Panc1 (cell line): ENCODE measurements at regions not wholly inside any gene's neighbourhood (a gene's known extent, or its start where the extent isn't known, plus 50 kb on each side); places are given as distances from the start of the nearest gene placed in this dataset.

Source experiments
- ATAC-seq: fragments of 200-7000 bp; cut with Tn5 transposase; 2 replicates; pipeline ENCODE4 v1.9.1; 2020; ENCODE audit warnings: mild to moderate bottlenecking, moderate library complexity
- BruUV-seq: library from RNA; stranded (reverse); fragments of 400-500 nt; replicated peaks from 2 replicates; lab custom pipeline; 2021; lab: Mats Ljungman, UMichigan
- CTCF ChIA-PET: fragments of 300-600 bp; sonication (Branson Sonifier 250); formaldehyde crosslinking; loops from one replicate; lab custom pipeline; 2022; ENCODE audit warnings: antibody characterized with exemption; lab: Charles Lee
- POLR2A ChIA-PET: fragments of 300-600 bp; sonication (Branson Sonifier 250); formaldehyde crosslinking; loops from one replicate; lab custom pipeline; 2022; ENCODE audit warnings: antibody characterized with exemption; lab: Charles Lee
- DNase-seq: peaks from one replicate; pipeline ENCODE4 v3.0.0-alpha.2; 2010; ENCODE audit warnings: low read depth, low spot score
- H3K27ac ChIP-seq: 2 replicates; pipeline ENCODE4 v1.5.1; 2011; ENCODE audit warnings: mild to moderate bottlenecking, low read length, inconsistent platforms
- H3K27me3 ChIP-seq: fragments of 200-500 bp; sonication (Bioruptor generic); 2 replicates; pipeline ENCODE4 v1.6.0; 2014; ENCODE audit warnings: low read length, inconsistent platforms; ENCODE audit not compliant: control insufficient read depth, insufficient read depth
- H3K36me3 ChIP-seq: fragments of 200-500 bp; sonication (Bioruptor generic); 2 replicates; pipeline ENCODE4 v1.5.1; 2014; ENCODE audit warnings: inconsistent platforms, mild to moderate bottlenecking, low read length, moderate library complexity; ENCODE audit not compliant: control insufficient read depth, insufficient read depth
- H3K4me1 ChIP-seq: 2 replicates; pipeline ENCODE4 v1.5.1; 2011; ENCODE audit warnings: inconsistent platforms, mild to moderate bottlenecking, low read length, moderate library complexity; ENCODE audit not compliant: control insufficient read depth, insufficient read depth
- H3K4me3 ChIP-seq, 2 experiments: 2 replicates each; pipeline ENCODE4 v1.5.1; 2011 to 2012; ENCODE audit warnings: low read depth in 2 of 2, low read length in 2 of 2, mild to moderate bottlenecking in 2 of 2, inconsistent platforms in 1 of 2, moderate library complexity in 1 of 2
- H3K9me3 ChIP-seq: fragments of 200-500 bp; sonication (Bioruptor generic); 2 replicates; pipeline ENCODE4 v1.5.1; 2014; ENCODE audit warnings: low read depth, mild to moderate bottlenecking, inconsistent platforms, low read length, moderate library complexity; ENCODE audit not compliant: control insufficient read depth, insufficient read depth
- CTCF ChIP-seq: fragments of 450-650 bp; IDR thresholded peaks from 2 replicates; pipeline ENCODE4 v1.5.1; 2017; ENCODE audit warnings: mild to moderate bottlenecking
- POLR2AphosphoS5 ChIP-seq: IDR thresholded peaks from 2 replicates; pipeline ENCODE4 v1.6.1; 2012; ENCODE audit warnings: mild to moderate bottlenecking, low read depth, low read length, moderate library complexity
- REST ChIP-seq, 2 experiments: IDR thresholded peaks; 2 replicates each; pipeline ENCODE4 v1.6.1; 2011 to 2012; ENCODE audit warnings: low read depth in 2 of 2, control low read depth in 1 of 2, low read length in 1 of 2, mild to moderate bottlenecking in 1 of 2, moderate library complexity in 1 of 2; ENCODE audit not compliant: insufficient read depth in 1 of 2
- SIN3A ChIP-seq: IDR thresholded peaks from 2 replicates; pipeline ENCODE4 v1.6.1; 2012; ENCODE audit warnings: low read depth, mild to moderate bottlenecking, low read length, moderate library complexity, borderline replicate concordance; ENCODE audit not compliant: insufficient read depth
- TCF7L2 ChIP-seq: IDR thresholded peaks from 2 replicates; pipeline ENCODE4 v1.6.1; 2011; ENCODE audit warnings: mild to moderate bottlenecking, low read depth, low read length, inconsistent platforms
- in situ Hi-C: cut with HindIII; loops from 2 replicates; pipeline ENCODE4 v1.10.0; 2016; ENCODE audit warnings: low sequenced_read_pairs, low pct_unique_long_range_greater_than_20kb
- intact Hi-C: fragments of 100-400 bp; cut with micrococcal nuclease; formaldehyde crosslinking; loops from one replicate; pipeline ENCODE4 v1.10.0; 2022; ENCODE audit not compliant: unreplicated experiment

GRCh38 chr7:85392789-85393188 is 205.9 kb upstream of the SEMA3D start:
- POLR2A ChIA-PET = no interaction called here
- in situ Hi-C loops (no loop called here), intact Hi-C loops (no loop called here)
- Histone ChIP-seq H3K4me1 (no peaks in the 10 kb centered on the region), H3K36me3 (no peaks in the 10 kb centered on the region), H3K27ac (no peak overlapping the region), H3K4me3 (no peak overlapping the region), H3K27me3 (no peaks in the 10 kb centered on the region), H3K9me3 (no peaks in the 10 kb centered on the region)
- BruUV-seq = no TSS peak
- TF ChIP-seq CTCF (no peak), SIN3A (no peak), TCF7L2 (no peak), REST (IDR thresholded peaks at IDR 0.05; ENCODE audit: insufficient read depth in 1 of 2, low read depth in 2 of 2, low read length in 1 of 2) (no peak), POLR2AphosphoS5 (no peak)
- DNase-seq (no peak), ATAC-seq (no peak)
- CTCF ChIA-PET = no interaction called here

- H3K4me1 ChIP-seq = no peaks in the 10 kb centered on the region
- CTCF ChIA-PET = no interaction called here
- POLR2A ChIA-PET = no interaction called here
- in situ Hi-C loops (no loop called here), intact Hi-C loops (no loop called here)
- H3K27ac ChIP-seq = no peak overlapping the region
- ATAC-seq = no peak
- no peak overlapping the region for H3K4me3 ChIP-seq
- BruUV-seq = no TSS peak
- no peaks in the 10 kb centered on the region for H3K36me3 ChIP-seq
- no peaks in the 10 kb centered on the region for H3K27me3 ChIP-seq
- DNase-seq = no peak
- TF ChIP-seq REST (IDR thresholded peaks at IDR 0.05; ENCODE audit: insufficient read depth in 1 of 2, low read depth in 2 of 2, low read length in 1 of 2) (no peak), POLR2AphosphoS5 (no peak), CTCF (no peak), SIN3A (no peak), TCF7L2 (no peak)
- no peaks in the 10 kb centered on the region for H3K9me3 ChIP-seq
Observed at GRCh38 chr7:85392326-85392725, 205.5 kb upstream of the SEMA3D start.
